Common myeloid progenitor, CD34-positive (primary cell): ENCODE measurements at regions not wholly inside any gene's neighbourhood (a gene's known extent, or its start where the extent isn't known, plus 50 kb on each side); places are given as distances from the start of the nearest gene placed in this dataset.

ENCODE experiments used
- CTCF ChIA-PET: fragments of 350-600 bp; sonication (Branson Sonifier 250); formaldehyde crosslinking; loops from one replicate; lab custom pipeline; 2021; ENCODE audit warnings: antibody characterized with exemption; lab: Charles Lee
- POLR2A ChIA-PET: fragments of 350-600 bp; sonication (Branson Sonifier 250); formaldehyde crosslinking; loops from one replicate; lab custom pipeline; 2021; ENCODE audit warnings: antibody characterized with exemption; lab: Charles Lee
- DNase-seq, 3 donors: peaks; one replicate each; pipeline versions ENCODE4 v3.0.0 to v3.0.0-alpha.2; 2013
- H3K27ac ChIP-seq, 2 experiments: 1 replicate in 1 of 2; 2 replicates in 1 of 2; pipeline ENCODE4 v1.7.0; 2013; ENCODE audit warnings: inconsistent platforms in 2 of 2, low read length in 2 of 2, mild to moderate bottlenecking in 2 of 2, low read depth in 1 of 2, moderate library complexity in 1 of 2; ENCODE audit not compliant: severe bottlenecking in 2 of 2, insufficient read depth in 1 of 2, poor library complexity in 1 of 2
- H3K27me3 ChIP-seq, 5 experiments: replicated peaks in 2 of 5; 1 replicate in 3 of 5; 2 replicates in 2 of 5; pipeline versions ENCODE4 v1.6.1 to v1.7.0; 2013; ENCODE audit warnings: low read length in 4 of 5, mild to moderate bottlenecking in 2 of 5, moderate library complexity in 2 of 5, inconsistent platforms in 1 of 5; ENCODE audit not compliant: insufficient read depth in 5 of 5, control insufficient read depth in 4 of 5
- H3K36me3 ChIP-seq, 4 experiments: 1 replicate in 2 of 4; 2 replicates in 2 of 4; pipeline versions ENCODE4 v1.6.1 to v1.7.0; 2013; ENCODE audit warnings: low read length in 3 of 4, control low read depth in 1 of 4, mild to moderate bottlenecking in 1 of 4; ENCODE audit not compliant: control insufficient read depth in 4 of 4, insufficient read depth in 4 of 4
- H3K4me1 ChIP-seq, 4 experiments: 1 replicate in 3 of 4; 2 replicates in 1 of 4; pipeline versions ENCODE4 v1.6.1 to v1.7.1; 2013; ENCODE audit warnings: low read length in 3 of 4, mild to moderate bottlenecking in 3 of 4, control low read depth in 1 of 4, inconsistent platforms in 1 of 4, moderate library complexity in 1 of 4; ENCODE audit not compliant: control insufficient read depth in 4 of 4, insufficient read depth in 4 of 4; ENCODE audit errors: control extremely low read depth in 1 of 4
- H3K4me3 ChIP-seq, 7 experiments: 1 replicate in 4 of 7; 2 replicates in 3 of 7; pipeline versions ENCODE4 v1.5.1 to v1.7.0; 2013; ENCODE audit warnings: mild to moderate bottlenecking in 7 of 7, low read length in 6 of 7, moderate library complexity in 6 of 7, inconsistent platforms in 2 of 7, low read depth in 2 of 7, control low read depth in 1 of 7; ENCODE audit not compliant: insufficient read depth in 4 of 7, control insufficient read depth in 1 of 7; ENCODE audit errors: extremely low read depth in 1 of 7
- H3K9me3 ChIP-seq, 5 experiments: 1 replicate in 4 of 5; 2 replicates in 1 of 5; pipeline versions ENCODE4 v1.6.1 to v1.7.1; 2013; ENCODE audit warnings: low read length in 4 of 5, mild to moderate bottlenecking in 2 of 5, inconsistent platforms in 1 of 5, low read depth in 1 of 5, moderate library complexity in 1 of 5; ENCODE audit not compliant: control insufficient read depth in 4 of 5, insufficient read depth in 2 of 5; ENCODE audit errors: control extremely low read depth in 1 of 5
- WGBS: methylation state at CpG from one replicate; pipeline ENCODE4 v1.1.5; 2013; ENCODE audit not compliant: insufficient coverage; 5-methylcytosine and 5-hydroxymethylcytosine counted together

DNA sequence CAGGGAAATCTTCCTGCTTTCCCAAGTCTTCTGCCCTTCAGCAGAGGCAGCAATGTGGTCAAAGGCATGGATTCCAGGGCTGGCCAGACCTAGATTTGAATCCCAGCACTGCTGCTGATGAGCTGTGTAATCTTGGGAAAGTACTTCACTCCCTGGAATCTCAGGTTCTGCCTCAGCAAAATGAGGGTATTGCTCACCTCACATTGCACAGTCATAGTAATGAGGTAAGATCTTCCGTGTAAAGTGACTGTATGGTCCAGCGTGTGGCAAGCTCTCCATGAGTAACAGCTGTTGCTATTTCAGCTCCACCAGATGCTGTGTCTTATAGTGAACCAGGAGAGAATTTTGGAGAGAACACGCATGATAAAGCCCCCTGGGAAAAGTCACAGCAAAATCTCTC, 56.1 kb upstream of the F3 start:
- 100% methylated on average over 3 of the region's 3 CpGs for WGBS
- ChIA-PET CTCF (interaction anchor here (0.6 to 1.6 kb wide), 3 partner anchors 12 to 158 kb away, joined by 3 to 4 read pairs (median 3); no protein-coding TSS in a partner anchor), POLR2A (no interaction called here)
- no peak for DNase-seq
- Histone ChIP-seq H3K36me3 (no peaks in the 10 kb centered on the region), H3K27ac (no peak overlapping the region), H3K4me3 (no peak overlapping the region), H3K9me3 (no peaks in the 10 kb centered on the region), H3K27me3 (peaks cover 0 to 8% (median 2%) of the 10 kb centered on the region in 5 experiments), H3K4me1 (peaks cover 8 to 23% (median 12%) of the 10 kb centered on the region in 4 experiments)

DNA sequence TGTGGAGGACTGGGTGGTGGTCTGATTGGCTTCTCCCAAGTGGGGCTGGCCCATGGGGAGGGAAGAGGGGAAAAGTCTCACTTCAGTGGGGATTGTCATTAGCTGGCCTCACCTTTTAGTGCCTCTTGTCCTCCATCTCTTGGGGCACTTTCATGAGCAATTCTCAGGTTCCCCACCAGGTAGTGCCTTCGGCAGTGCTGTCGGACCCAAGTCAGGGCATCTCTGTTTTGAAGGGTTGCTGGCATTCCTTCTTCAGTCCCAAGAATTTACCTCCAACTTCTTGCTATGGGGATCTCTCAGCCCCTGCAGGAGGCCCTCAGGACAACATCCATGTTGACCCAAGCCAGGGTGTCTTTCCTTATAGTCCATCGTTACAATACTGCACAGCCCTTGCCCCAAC, 54.7 kb upstream of the F3 start:
- H3K4me3 ChIP-seq = no peak overlapping the region
- H3K27ac ChIP-seq = no peak overlapping the region
- WGBS = 95% methylated on average over 3 of the region's 3 CpGs
- ChIA-PET CTCF (no interaction called here), POLR2A (no interaction called here)
- DNase-seq = no peak
- H3K9me3 ChIP-seq = no peaks in the 10 kb centered on the region
- no peaks in the 10 kb centered on the region for H3K36me3 ChIP-seq
- H3K27me3 ChIP-seq = peaks cover 0 to 6% (median 2%) of the 10 kb centered on the region in 5 experiments
- H3K4me1 ChIP-seq = peaks cover 0 to 8% (median 0%) of the 10 kb centered on the region in 4 experiments

- H3K27ac ChIP-seq = no peak overlapping the region
- CTCF ChIA-PET = no interaction called here
- 95% methylated on average over 5 of the region's 5 CpGs for WGBS
These were observed 54.1 kb upstream of the F3 start for GRCh38 chr1:94595658-94596057.

GRCh38 chr1:94593611-94594010, 52.1 kb upstream of the F3 start:
- Histone ChIP-seq H3K36me3 (no peaks in the 10 kb centered on the region), H3K4me1 (no peaks in the 10 kb centered on the region), H3K27me3 (peaks cover 0 to 2% (median 0%) of the 10 kb centered on the region in 5 experiments), H3K9me3 (no peaks in the 10 kb centered on the region), H3K27ac (no peak overlapping the region), H3K4me3 (no peak overlapping the region)
- POLR2A ChIA-PET = no interaction called here
- CTCF ChIA-PET = interaction anchor here (1.4 to 2.4 kb wide), 3 partner anchors 10 to 45 kb away, joined by 4 to 8 read pairs (median 8); no protein-coding TSS in a partner anchor
- DNase-seq = no peak
- 90% methylated on average over 8 of the region's 8 CpGs for WGBS

More at GRCh38 chr1:94595658-94596057, 54.1 kb upstream of the F3 start:
- peaks cover 0 to 2% (median 0%) of the 10 kb centered on the region in 4 experiments for H3K4me1 ChIP-seq
- DNase-seq = no peak
- peaks cover 0 to 2% (median 2%) of the 10 kb centered on the region in 5 experiments for H3K27me3 ChIP-seq
- H3K4me3 ChIP-seq = no peak overlapping the region
- POLR2A ChIA-PET = no interaction called here
- no peaks in the 10 kb centered on the region for H3K36me3 ChIP-seq
- no peaks in the 10 kb centered on the region for H3K9me3 ChIP-seq

DNA sequence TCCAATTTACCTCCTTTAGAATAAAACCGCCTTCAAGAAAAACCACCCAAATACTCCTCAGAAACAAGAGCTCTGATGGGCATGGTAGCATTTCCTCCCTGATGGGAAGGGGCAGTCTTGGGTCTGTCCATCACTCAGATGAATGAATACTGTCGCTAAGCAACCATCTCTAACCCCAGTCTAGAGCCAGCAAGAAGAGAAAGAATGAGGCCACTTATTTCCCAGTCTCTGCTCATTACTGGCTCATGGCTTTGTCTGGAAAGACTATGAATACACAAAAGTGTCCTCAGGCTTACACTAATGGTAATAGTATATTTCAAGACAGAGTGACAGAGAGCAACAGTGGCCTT, 51.0 kb upstream of the F3 start:
- ChIA-PET CTCF (interaction anchor here (1.0 to 2.4 kb wide), 4 partner anchors 9 to 183 kb away, joined by 3 to 8 read pairs (median 6); no protein-coding TSS in a partner anchor), POLR2A (interaction anchor here (0.6 kb wide), 1 partner anchor 15 kb away, joined by 8 read pairs; no protein-coding TSS in a partner anchor)
- Histone ChIP-seq H3K27ac (no peak overlapping the region), H3K9me3 (no peaks in the 10 kb centered on the region), H3K4me1 (no peaks in the 10 kb centered on the region), H3K36me3 (no peaks in the 10 kb centered on the region), H3K27me3 (peaks cover 0 to 2% (median 0%) of the 10 kb centered on the region in 5 experiments), H3K4me3 (no peak overlapping the region)
- DNase-seq = no peak
- 91% methylated on average over 1 of the region's 2 CpGs for WGBS

- WGBS = 100% methylated on average over 6 of the region's 7 CpGs
- Histone ChIP-seq H3K36me3 (no peaks in the 10 kb centered on the region), H3K4me3 (no peak overlapping the region), H3K9me3 (no peaks in the 10 kb centered on the region), H3K27me3 (peaks cover 0 to 2% (median 0%) of the 10 kb centered on the region in 5 experiments), H3K27ac (no peak overlapping the region), H3K4me1 (no peaks in the 10 kb centered on the region)
- DNase-seq = no peak
- ChIA-PET POLR2A (interaction anchor here (0.6 kb wide), 1 partner anchor 15 kb away, joined by 8 read pairs; no protein-coding TSS in a partner anchor), CTCF (interaction anchor here (1.0 to 2.4 kb wide), 3 partner anchors 8 to 183 kb away, joined by 3 to 8 read pairs (median 4); no protein-coding TSS in a partner anchor)
These were observed 50.4 kb upstream of the F3 start for GRCh38 chr1:94591823-94592570.
